ENCODE measurements at regions not wholly inside any gene's neighbourhood (a gene's known extent, or its start where the extent isn't known, plus 50 kb on each side); places are given as distances from the start of the nearest gene placed in this dataset.

- no peak for TF ChIP-seq EZH2 (IDR thresholded peaks at IDR 0.05; ENCODE audit: borderline replicate concordance, insufficient read depth, low read length, poor library complexity, severe bottlenecking)
- no peak for TF ChIP-seq POLR2AphosphoS5 (IDR thresholded peaks at IDR 0.05)
- TF ChIP-seq CTCF (IDR thresholded peaks at IDR 0.05; ENCODE audit: poor library complexity, severe bottlenecking): no peak
Observed at GRCh38 chr12:98294051-98294805, 221.2 kb upstream of the TMPO start.

Data from neural cell (in vitro differentiated cells).